Keratinocyte (primary cell): ENCODE measurements at regions not wholly inside any gene's neighbourhood (a gene's known extent, or its start where the extent isn't known, plus 50 kb on each side); places are given as distances from the start of the nearest gene placed in this dataset.

Source experiments
- DNase-seq: peaks from one replicate; pipeline ENCODE4 v3.0.0-alpha.2; 2011; ENCODE audit warnings: low read depth, missing footprints, low spot score
- FAIRE-seq: peaks from 2 replicates; lab custom pipeline; 2011; peaks lifted over from hg19 to GRCh38; lab: Jason Lieb, UNC
- H2AFZ ChIP-seq: 2 replicates; pipeline ENCODE4 v1.6.0; 2012; ENCODE audit warnings: low read length, control low read depth, inconsistent platforms; ENCODE audit not compliant: control insufficient read depth
- H3K27ac ChIP-seq: 2 replicates; pipeline ENCODE4 v1.5.1; 2011; ENCODE audit warnings: low read length; ENCODE audit not compliant: control insufficient read depth, insufficient read depth
- H3K27me3 ChIP-seq: 3 replicates; pipeline ENCODE4 v1.6.0; 2011; ENCODE audit warnings: low read length; ENCODE audit not compliant: control insufficient read depth, insufficient read depth; ENCODE audit errors: extremely low read depth
- H3K36me3 ChIP-seq, 2 experiments: 2 replicates in 1 of 2; 3 replicates in 1 of 2; pipeline ENCODE4 v1.5.1; 2011; ENCODE audit warnings: low read length in 2 of 2, mild to moderate bottlenecking in 1 of 2; ENCODE audit not compliant: control insufficient read depth in 2 of 2, insufficient read depth in 2 of 2; ENCODE audit errors: extremely low read depth in 1 of 2
- H3K4me1 ChIP-seq: 3 replicates; pipeline ENCODE4 v1.5.1; 2011; ENCODE audit warnings: low read length; ENCODE audit not compliant: control insufficient read depth, insufficient read depth; ENCODE audit errors: extremely low read depth
- H3K4me2 ChIP-seq: 3 replicates; pipeline ENCODE4 v1.6.0; 2011; ENCODE audit warnings: low read depth, low read length; ENCODE audit not compliant: control insufficient read depth, insufficient read depth; ENCODE audit errors: extremely low read depth
- H3K4me3 ChIP-seq, 3 experiments: fragments of 200-600 bp in 1 of 3; sonication (generic) in 1 of 3; 2 replicates in 2 of 3; 3 replicates in 1 of 3; pipeline ENCODE4 v1.5.1; 2011 to 2016; ENCODE audit warnings: low read length in 3 of 3, mild to moderate bottlenecking in 3 of 3, control low read depth in 2 of 3, inconsistent platforms in 1 of 3, low read depth in 1 of 3, mixed read lengths in 1 of 3, mixed run types in 1 of 3, moderate library complexity in 1 of 3; ENCODE audit not compliant: control insufficient read depth in 2 of 3, insufficient read depth in 2 of 3; ENCODE audit errors: extremely low read depth in 1 of 3
- H3K79me2 ChIP-seq: 2 replicates; pipeline ENCODE4 v1.6.0; 2012; ENCODE audit warnings: low read length; ENCODE audit not compliant: control insufficient read depth, insufficient read depth
- H3K9ac ChIP-seq: 3 replicates; pipeline ENCODE4 v1.6.0; 2011; ENCODE audit warnings: low read length; ENCODE audit not compliant: control insufficient read depth, insufficient read depth; ENCODE audit errors: extremely low read depth
- H3K9me1 ChIP-seq: 3 replicates; pipeline ENCODE4 v1.6.0; 2011; ENCODE audit warnings: low read length; ENCODE audit not compliant: control insufficient read depth, insufficient read depth; ENCODE audit errors: extremely low read depth
- H3K9me3 ChIP-seq: 2 replicates; pipeline ENCODE4 v1.5.1; 2012; ENCODE audit warnings: low read depth, low read length; ENCODE audit not compliant: control insufficient read depth
- H4K20me1 ChIP-seq: 3 replicates; pipeline ENCODE4 v1.6.0; 2011; ENCODE audit warnings: low read length; ENCODE audit not compliant: control insufficient read depth, insufficient read depth; ENCODE audit errors: extremely low read depth
- EZH2 ChIP-seq: IDR thresholded peaks from one replicate; pipeline ENCODE4 v1.6.1; 2012; ENCODE audit warnings: inconsistent platforms, mild to moderate bottlenecking, low read length, moderate library complexity
- dilution Hi-C: fragments of 300-500 bp; cut with MboI; formaldehyde crosslinking; loops from one replicate; pipeline ENCODE4 v1.7.0; 2020; ENCODE audit warnings: low sequenced_read_pairs; ENCODE audit not compliant: extremely low pct_ligation_motif_present
- TF ChIP-seq, protein P1 (sequence below), 3 experiments: IDR thresholded peaks in 1 of 3; conservative IDR thresholded peaks in 1 of 3; optimal IDR thresholded peaks in 1 of 3; 2 replicates in 2 of 3; 3 replicates in 1 of 3; pipeline versions ENCODE3 to v1.5.1; 2011; ENCODE audit warnings: low read length in 3 of 3, mild to moderate bottlenecking in 3 of 3, moderate library complexity in 2 of 3, control low read depth in 1 of 3, inconsistent platforms in 1 of 3; ENCODE audit not compliant: insufficient read depth in 2 of 3; ENCODE audit errors: extremely low read depth in 1 of 3

DNA sequence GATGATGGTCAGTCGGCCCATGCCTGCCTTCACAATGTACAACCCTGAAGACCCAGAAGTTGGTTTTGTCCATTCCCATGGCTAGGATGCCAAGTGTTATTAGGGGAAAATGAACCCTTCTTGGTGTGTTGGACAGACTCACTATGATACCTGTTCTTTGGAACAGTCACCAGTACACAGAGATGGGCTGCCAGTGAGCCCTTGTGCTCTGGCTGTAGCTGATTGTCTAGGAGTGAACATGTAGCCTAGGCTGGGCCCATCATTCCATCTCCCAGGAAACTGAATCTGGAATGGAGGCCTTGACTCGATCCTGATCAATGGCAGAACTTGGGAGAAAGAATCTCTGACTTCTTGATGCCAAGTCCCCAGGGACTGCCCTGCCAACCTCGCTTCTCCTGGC is 188.9 kb downstream of the EVX1 start:
- Histone ChIP-seq H3K36me3 (no peaks in the 10 kb centered on the region), H3K27me3 (no peaks in the 10 kb centered on the region), H3K79me2 (no peaks in the 10 kb centered on the region), H3K4me3 (no peak overlapping the region), H3K4me2 (no peak overlapping the region), H3K27ac (no peak overlapping the region), H3K9me1 (no peaks in the 10 kb centered on the region), H3K9ac (no peak overlapping the region), H4K20me1 (no peaks in the 10 kb centered on the region), H2AFZ (no peak overlapping the region), H3K9me3 (no peaks in the 10 kb centered on the region), H3K4me1 (no peaks in the 10 kb centered on the region)
- FAIRE-seq (no peak), DNase-seq (no peak)
- dilution Hi-C loops = no loop called here
- TF ChIP-seq, protein P1, sequence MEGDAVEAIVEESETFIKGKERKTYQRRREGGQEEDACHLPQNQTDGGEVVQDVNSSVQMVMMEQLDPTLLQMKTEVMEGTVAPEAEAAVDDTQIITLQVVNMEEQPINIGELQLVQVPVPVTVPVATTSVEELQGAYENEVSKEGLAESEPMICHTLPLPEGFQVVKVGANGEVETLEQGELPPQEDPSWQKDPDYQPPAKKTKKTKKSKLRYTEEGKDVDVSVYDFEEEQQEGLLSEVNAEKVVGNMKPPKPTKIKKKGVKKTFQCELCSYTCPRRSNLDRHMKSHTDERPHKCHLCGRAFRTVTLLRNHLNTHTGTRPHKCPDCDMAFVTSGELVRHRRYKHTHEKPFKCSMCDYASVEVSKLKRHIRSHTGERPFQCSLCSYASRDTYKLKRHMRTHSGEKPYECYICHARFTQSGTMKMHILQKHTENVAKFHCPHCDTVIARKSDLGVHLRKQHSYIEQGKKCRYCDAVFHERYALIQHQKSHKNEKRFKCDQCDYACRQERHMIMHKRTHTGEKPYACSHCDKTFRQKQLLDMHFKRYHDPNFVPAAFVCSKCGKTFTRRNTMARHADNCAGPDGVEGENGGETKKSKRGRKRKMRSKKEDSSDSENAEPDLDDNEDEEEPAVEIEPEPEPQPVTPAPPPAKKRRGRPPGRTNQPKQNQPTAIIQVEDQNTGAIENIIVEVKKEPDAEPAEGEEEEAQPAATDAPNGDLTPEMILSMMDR (optimal IDR thresholded peaks at IDR 0.05 in 1 of 3, IDR thresholded peaks at IDR 0.05 in 1 of 3, conservative IDR thresholded peaks at IDR 0.05 in 1 of 3; ENCODE audit: extremely low read depth in 1 of 3, insufficient read depth in 2 of 3, low read length in 3 of 3) = no peak
- TF ChIP-seq EZH2 = no peak

DNA sequence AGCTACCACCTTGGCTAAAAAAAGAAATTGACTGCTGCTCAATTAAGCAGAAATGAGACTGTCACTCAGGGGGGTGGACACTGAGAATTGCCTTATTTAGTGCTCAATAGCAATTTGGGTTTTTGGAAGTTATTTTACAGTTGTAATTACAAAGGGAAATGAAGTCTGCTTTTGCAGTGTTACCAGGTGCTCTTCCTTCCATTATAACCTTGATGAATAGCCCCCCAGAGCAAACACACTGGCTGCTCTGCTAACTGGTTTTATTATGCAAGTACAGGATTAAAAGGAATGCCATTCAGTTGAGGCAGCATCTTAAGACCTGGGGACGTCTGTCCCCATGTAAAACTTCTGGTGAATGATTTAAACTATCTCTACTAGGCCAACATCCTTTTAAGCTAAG is 191.0 kb downstream of the EVX1 start:
- Histone ChIP-seq H3K27me3 (no peaks in the 10 kb centered on the region), H3K27ac (no peak overlapping the region), H3K4me2 (no peak overlapping the region), H3K9ac (no peak overlapping the region), H3K4me3 (no peak overlapping the region), H3K79me2 (no peaks in the 10 kb centered on the region), H3K4me1 (no peaks in the 10 kb centered on the region), H2AFZ (no peak overlapping the region), H3K36me3 (no peaks in the 10 kb centered on the region), H3K9me1 (no peaks in the 10 kb centered on the region), H3K9me3 (no peaks in the 10 kb centered on the region), H4K20me1 (no peaks in the 10 kb centered on the region)
- dilution Hi-C loops = no loop called here
- TF ChIP-seq EZH2 = no peak
- TF ChIP-seq, protein P1 (optimal IDR thresholded peaks at IDR 0.05 in 1 of 3, IDR thresholded peaks at IDR 0.05 in 1 of 3, conservative IDR thresholded peaks at IDR 0.05 in 1 of 3; ENCODE audit: extremely low read depth in 1 of 3, insufficient read depth in 2 of 3, low read length in 3 of 3) = no peak
- no peak for FAIRE-seq
- no peak for DNase-seq
